SU-DHL-6 (cell line): ENCODE measurements at regions not wholly inside any gene's neighbourhood (a gene's known extent, or its start where the extent isn't known, plus 50 kb on each side); places are given as distances from the start of the nearest gene placed in this dataset.

Source experiments
- H2AFZ ChIP-seq: fragments of 200-600 bp; sonication (generic); 2 replicates; pipeline ENCODE4 v1.6.1; 2014; ENCODE audit warnings: low read depth, mild to moderate bottlenecking, moderate library complexity, mixed read lengths, antibody characterized with exemption, low read length; ENCODE audit not compliant: severe bottlenecking
- H3F3A ChIP-seq: fragments of 200-600 bp; shearing (Covaris generic); 2 replicates; pipeline ENCODE4 v1.6.0; 2016; ENCODE audit warnings: antibody characterized with exemption, mild to moderate bottlenecking; ENCODE audit not compliant: insufficient read depth
- H3K27ac ChIP-seq: fragments of 200-600 bp; sonication (generic); 2 replicates; pipeline ENCODE4 v1.5.1; 2016; ENCODE audit warnings: low read depth, mild to moderate bottlenecking, low read length, moderate library complexity, mixed read lengths
- H3K27me3 ChIP-seq: fragments of 200-600 bp; sonication (generic), shearing (Covaris generic); 2 replicates; pipeline ENCODE4 v1.6.0; 2014; ENCODE audit warnings: mild to moderate bottlenecking, low read length
- H3K36me3 ChIP-seq: fragments of 200-600 bp; sonication (generic); 2 replicates; pipeline ENCODE4 v1.6.1; 2014; ENCODE audit warnings: mild to moderate bottlenecking, low read length, mixed read lengths
- H3K4me2 ChIP-seq: fragments of 300-600, 200-600 bp; shearing (Covaris generic), sonication (generic); 2 replicates; pipeline ENCODE4 v1.6.0; 2014; ENCODE audit warnings: low read length, low read depth, mild to moderate bottlenecking; ENCODE audit not compliant: poor library complexity, severe bottlenecking
- H3K4me3 ChIP-seq: fragments of 200-600 bp; sonication (generic); 2 replicates; pipeline ENCODE4 v1.5.1; 2014; ENCODE audit warnings: antibody characterized with exemption, low read length, mild to moderate bottlenecking, mixed read lengths; ENCODE audit not compliant: insufficient read depth, poor library complexity, severe bottlenecking
- H3K79me2 ChIP-seq: fragments of 200-600 bp; sonication (generic); 2 replicates; pipeline ENCODE4 v1.6.1; 2014; ENCODE audit warnings: mild to moderate bottlenecking, low read length, moderate library complexity; ENCODE audit not compliant: insufficient read depth
- H3K9ac ChIP-seq: fragments of 200-600 bp; sonication (generic); 2 replicates; pipeline ENCODE4 v1.7.0; 2014; ENCODE audit warnings: mild to moderate bottlenecking, low read length
- H3K9me2 ChIP-seq: fragments of 200-600 bp; sonication (generic); replicated peaks from 2 replicates; pipeline ENCODE4 v1.6.1; 2014; ENCODE audit warnings: low read length; ENCODE audit not compliant: insufficient read depth
- H3K9me3 ChIP-seq: fragments of 200-600 bp; sonication (generic); 2 replicates; pipeline ENCODE4 v1.6.1; 2014; ENCODE audit warnings: low read length, mixed read lengths; ENCODE audit not compliant: insufficient read depth
- H4K20me1 ChIP-seq: fragments of 200-600 bp; sonication (generic); 2 replicates; pipeline ENCODE4 v1.6.1; 2014; ENCODE audit warnings: low read depth, mild to moderate bottlenecking, antibody characterized with exemption, low read length, moderate library complexity, mixed read lengths
- EZH2phosphoT487 ChIP-seq: fragments of 200-600 bp; sonication (generic), shearing (Covaris generic); conservative IDR thresholded peaks from 2 replicates; pipeline ENCODE4 v1.6.1; 2018; ENCODE audit warnings: mild to moderate bottlenecking, antibody characterized with exemption, low read length, moderate library complexity, mixed read lengths
- TF ChIP-seq, protein P1 (sequence below): fragments of 200-600 bp; sonication (generic); IDR thresholded peaks from one replicate; pipeline ENCODE4 v1.5.1; 2017; ENCODE audit warnings: antibody characterized with exemption, mild to moderate bottlenecking, low read length, moderate library complexity; ENCODE audit not compliant: insufficient read depth, poor library complexity, severe bottlenecking

DNA sequence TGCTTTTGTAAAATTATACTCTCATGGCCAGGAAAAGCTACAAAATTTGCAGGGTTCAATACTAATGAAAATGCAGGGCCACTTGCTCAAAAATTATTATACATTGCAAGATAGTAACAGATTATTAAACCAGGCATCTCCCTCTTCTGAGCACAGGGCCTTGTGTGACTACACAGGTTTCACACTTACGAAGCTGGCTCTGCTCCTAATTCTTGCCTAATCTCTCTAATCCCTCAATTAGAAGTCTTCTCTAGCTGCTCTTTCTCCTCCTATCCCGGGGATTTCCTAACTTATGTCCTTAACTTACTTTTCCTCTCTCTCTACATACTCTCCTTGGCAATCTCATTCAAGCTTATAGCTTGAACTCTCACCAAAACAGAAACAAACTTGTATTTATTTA lies 168.3 kb downstream of the AREG start:
- Histone ChIP-seq H3K9me2 (no peaks in the 10 kb centered on the region), H3K27me3 (no peaks in the 10 kb centered on the region), H2AFZ (no peak overlapping the region), H3K79me2 (no peaks in the 10 kb centered on the region), H3K36me3 (no peaks in the 10 kb centered on the region), H3K9me3 (no peaks in the 10 kb centered on the region), H3K4me3 (no peak overlapping the region), H4K20me1 (no peaks in the 10 kb centered on the region), H3F3A (no peaks in the 10 kb centered on the region), H3K9ac (no peak overlapping the region), H3K27ac (no peak overlapping the region), H3K4me2 (no peak overlapping the region)
- TF ChIP-seq, protein P1, sequence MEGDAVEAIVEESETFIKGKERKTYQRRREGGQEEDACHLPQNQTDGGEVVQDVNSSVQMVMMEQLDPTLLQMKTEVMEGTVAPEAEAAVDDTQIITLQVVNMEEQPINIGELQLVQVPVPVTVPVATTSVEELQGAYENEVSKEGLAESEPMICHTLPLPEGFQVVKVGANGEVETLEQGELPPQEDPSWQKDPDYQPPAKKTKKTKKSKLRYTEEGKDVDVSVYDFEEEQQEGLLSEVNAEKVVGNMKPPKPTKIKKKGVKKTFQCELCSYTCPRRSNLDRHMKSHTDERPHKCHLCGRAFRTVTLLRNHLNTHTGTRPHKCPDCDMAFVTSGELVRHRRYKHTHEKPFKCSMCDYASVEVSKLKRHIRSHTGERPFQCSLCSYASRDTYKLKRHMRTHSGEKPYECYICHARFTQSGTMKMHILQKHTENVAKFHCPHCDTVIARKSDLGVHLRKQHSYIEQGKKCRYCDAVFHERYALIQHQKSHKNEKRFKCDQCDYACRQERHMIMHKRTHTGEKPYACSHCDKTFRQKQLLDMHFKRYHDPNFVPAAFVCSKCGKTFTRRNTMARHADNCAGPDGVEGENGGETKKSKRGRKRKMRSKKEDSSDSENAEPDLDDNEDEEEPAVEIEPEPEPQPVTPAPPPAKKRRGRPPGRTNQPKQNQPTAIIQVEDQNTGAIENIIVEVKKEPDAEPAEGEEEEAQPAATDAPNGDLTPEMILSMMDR = no peak
- TF ChIP-seq EZH2phosphoT487 = no peak

DNA sequence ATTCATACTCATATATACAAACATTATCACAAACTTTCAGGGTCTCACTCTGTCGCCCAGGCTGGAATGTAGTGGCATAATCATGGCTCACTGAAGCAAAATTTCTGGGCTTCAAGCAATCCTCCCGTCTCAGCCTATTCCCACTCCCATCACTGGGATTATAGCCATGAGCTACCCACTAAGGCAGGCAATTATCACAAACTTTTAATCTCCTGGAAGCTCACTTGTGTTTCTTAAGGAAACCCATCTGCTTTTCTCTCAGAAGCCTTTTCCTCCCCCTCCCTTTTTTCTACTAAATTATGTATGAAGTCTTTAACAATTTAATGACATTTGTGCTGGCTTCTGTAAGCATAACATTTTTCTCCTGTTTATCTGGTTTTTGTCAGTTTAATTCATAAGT lies 170.5 kb downstream of the AREG start:
- no peaks in the 10 kb centered on the region for H3K79me2 ChIP-seq
- H3K27me3 ChIP-seq = no peaks in the 10 kb centered on the region
- no peak overlapping the region for H3K4me3 ChIP-seq
- no peaks in the 10 kb centered on the region for H3K36me3 ChIP-seq
- H3K27ac ChIP-seq = no peak overlapping the region
- H2AFZ ChIP-seq = no peak overlapping the region
- H3K9me2 ChIP-seq = no peaks in the 10 kb centered on the region
- H3F3A ChIP-seq = no peaks in the 10 kb centered on the region
- no peaks in the 10 kb centered on the region for H4K20me1 ChIP-seq
- TF ChIP-seq, protein P1 = no peak
- TF ChIP-seq EZH2phosphoT487 = no peak
- H3K9ac ChIP-seq = no peak overlapping the region
- H3K4me2 ChIP-seq = no peak overlapping the region
- no peaks in the 10 kb centered on the region for H3K9me3 ChIP-seq

DNA sequence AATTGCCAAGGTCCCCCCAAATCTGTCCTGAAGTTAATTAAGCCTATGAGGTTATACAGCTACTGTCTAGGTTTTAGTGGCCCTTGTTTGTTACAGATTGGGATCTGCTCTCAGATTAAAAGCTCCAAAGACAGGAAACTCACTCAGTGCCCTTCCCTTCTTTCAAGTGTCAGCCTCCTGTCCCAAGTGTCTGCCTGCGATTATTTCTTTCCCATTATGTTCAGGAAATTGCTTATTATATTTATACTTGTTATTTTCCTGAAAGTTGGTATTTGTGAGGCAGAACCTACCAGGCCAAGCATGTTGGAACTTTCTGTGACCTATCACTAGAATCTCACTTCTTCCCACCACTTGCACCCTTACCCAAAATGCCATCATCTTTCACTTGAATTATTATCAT lies 173.2 kb downstream of the AREG start:
- Histone ChIP-seq H3K4me2 (no peak overlapping the region), H3K79me2 (no peaks in the 10 kb centered on the region), H3K27ac (no peak overlapping the region)

More for the DNA sequence above, 173.2 kb downstream of the AREG start:
- Histone ChIP-seq H3F3A (no peaks in the 10 kb centered on the region), H4K20me1 (no peaks in the 10 kb centered on the region), H3K9me3 (no peaks in the 10 kb centered on the region), H3K9me2 (no peaks in the 10 kb centered on the region), H3K36me3 (no peaks in the 10 kb centered on the region), H3K9ac (no peak overlapping the region), H2AFZ (no peak overlapping the region), H3K27me3 (no peaks in the 10 kb centered on the region), H3K4me3 (no peak overlapping the region)
- no peak for TF ChIP-seq EZH2phosphoT487
- TF ChIP-seq, protein P1 = no peak
